ENCODE measurements at regions not wholly inside any gene's neighbourhood (a gene's known extent, or its start where the extent isn't known, plus 50 kb on each side); places are given as distances from the start of the nearest gene placed in this dataset.

DNA sequence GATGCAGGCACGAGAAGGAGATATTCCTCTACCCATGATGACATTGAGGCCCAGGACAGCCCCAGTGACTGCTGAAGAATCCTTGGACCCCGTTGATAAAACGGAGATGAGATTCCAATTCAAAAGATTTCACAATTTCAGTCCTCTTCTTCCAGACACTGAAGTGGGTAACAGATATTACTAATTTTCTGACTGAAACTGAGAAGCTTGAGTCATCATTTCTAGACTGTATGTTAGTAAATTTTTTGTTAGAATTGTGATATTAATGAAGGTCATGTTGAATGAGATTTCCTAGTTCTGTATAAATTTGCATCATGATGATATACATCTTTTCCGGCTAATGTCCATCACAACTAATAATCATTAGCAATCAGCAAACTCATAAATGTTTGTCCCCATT, 185.8 kb downstream of the CHRM3 start:
- TF ChIP-seq, protein P1, sequence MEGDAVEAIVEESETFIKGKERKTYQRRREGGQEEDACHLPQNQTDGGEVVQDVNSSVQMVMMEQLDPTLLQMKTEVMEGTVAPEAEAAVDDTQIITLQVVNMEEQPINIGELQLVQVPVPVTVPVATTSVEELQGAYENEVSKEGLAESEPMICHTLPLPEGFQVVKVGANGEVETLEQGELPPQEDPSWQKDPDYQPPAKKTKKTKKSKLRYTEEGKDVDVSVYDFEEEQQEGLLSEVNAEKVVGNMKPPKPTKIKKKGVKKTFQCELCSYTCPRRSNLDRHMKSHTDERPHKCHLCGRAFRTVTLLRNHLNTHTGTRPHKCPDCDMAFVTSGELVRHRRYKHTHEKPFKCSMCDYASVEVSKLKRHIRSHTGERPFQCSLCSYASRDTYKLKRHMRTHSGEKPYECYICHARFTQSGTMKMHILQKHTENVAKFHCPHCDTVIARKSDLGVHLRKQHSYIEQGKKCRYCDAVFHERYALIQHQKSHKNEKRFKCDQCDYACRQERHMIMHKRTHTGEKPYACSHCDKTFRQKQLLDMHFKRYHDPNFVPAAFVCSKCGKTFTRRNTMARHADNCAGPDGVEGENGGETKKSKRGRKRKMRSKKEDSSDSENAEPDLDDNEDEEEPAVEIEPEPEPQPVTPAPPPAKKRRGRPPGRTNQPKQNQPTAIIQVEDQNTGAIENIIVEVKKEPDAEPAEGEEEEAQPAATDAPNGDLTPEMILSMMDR (conservative IDR thresholded peaks at IDR 0.05; ENCODE audit: low read depth, low read length), result no peak
- TF ChIP-seq, protein P2, sequence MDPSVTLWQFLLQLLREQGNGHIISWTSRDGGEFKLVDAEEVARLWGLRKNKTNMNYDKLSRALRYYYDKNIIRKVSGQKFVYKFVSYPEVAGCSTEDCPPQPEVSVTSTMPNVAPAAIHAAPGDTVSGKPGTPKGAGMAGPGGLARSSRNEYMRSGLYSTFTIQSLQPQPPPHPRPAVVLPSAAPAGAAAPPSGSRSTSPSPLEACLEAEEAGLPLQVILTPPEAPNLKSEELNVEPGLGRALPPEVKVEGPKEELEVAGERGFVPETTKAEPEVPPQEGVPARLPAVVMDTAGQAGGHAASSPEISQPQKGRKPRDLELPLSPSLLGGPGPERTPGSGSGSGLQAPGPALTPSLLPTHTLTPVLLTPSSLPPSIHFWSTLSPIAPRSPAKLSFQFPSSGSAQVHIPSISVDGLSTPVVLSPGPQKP (IDR thresholded peaks at IDR 0.05; ENCODE audit: borderline replicate concordance, low read depth, low read length), result no peak
- no peak for TF ChIP-seq MXI1 (IDR thresholded peaks at IDR 0.05; ENCODE audit: borderline replicate concordance, low read depth, low read length)
- no peak for TF ChIP-seq POLR2A (IDR thresholded peaks at IDR 0.05; ENCODE audit: low read depth, low read length)
- no peak for TF ChIP-seq RCOR1 (IDR thresholded peaks at IDR 0.05; ENCODE audit: insufficient replicate concordance, low read length)
- TF ChIP-seq RFX5 (IDR thresholded peaks at IDR 0.05; ENCODE audit: low read depth, low read length), result no peak
- TF ChIP-seq RAD21 (IDR thresholded peaks at IDR 0.05; ENCODE audit: low read length), result no peak

Measured in IMR-90 (cell line).